Thyroid gland (tissue), 4 donors: ENCODE measurements at regions not wholly inside any gene's neighbourhood (a gene's known extent, or its start where the extent isn't known, plus 50 kb on each side); places are given as distances from the start of the nearest gene placed in this dataset.

ENCODE experiments used
- CTCF ChIP-seq, 6 experiments: fragments of 200-600 bp in 3 of 6; fragments of 450-650 bp in 3 of 6; sonication (generic) in 3 of 6; IDR thresholded peaks; one replicate each; pipeline ENCODE4 v1.5.1; 2016 to 2019; ENCODE audit warnings: antibody characterized with exemption in 6 of 6, mild to moderate bottlenecking in 2 of 6, inconsistent platforms in 1 of 6, moderate library complexity in 1 of 6
- POLR2A ChIP-seq, 2 donors: fragments of 450-650 bp; IDR thresholded peaks; one replicate each; pipeline ENCODE4 v1.6.1; 2017; ENCODE audit warnings: antibody characterized with exemption in 2 of 2, mild to moderate bottlenecking in 2 of 2, moderate library complexity in 1 of 2

GRCh38 chr15:38687775-38688495, 123.3 kb upstream of the RASGRP1 start:
- TF ChIP-seq POLR2A (IDR thresholded peaks at IDR 0.05) (no peak), CTCF (IDR thresholded peaks at IDR 0.05) (no peak)
